Kidney (tissue), 13 donors: ENCODE measurements at regions not wholly inside any gene's neighbourhood (a gene's known extent, or its start where the extent isn't known, plus 50 kb on each side); places are given as distances from the start of the nearest gene placed in this dataset.

Experiments
- DNase-seq, 5 donors: peaks; one replicate each; pipeline ENCODE4 v3.0.0-alpha.2; 2013 to 2020
- FAIRE-seq: peaks from 2 replicates; lab custom pipeline; 2012; peaks lifted over from hg19 to GRCh38; lab: Jason Lieb, UNC
- H3K27ac ChIP-seq, 2 donors: one replicate each; pipeline ENCODE4 v1.7.0; 2013; ENCODE audit warnings: low read depth in 2 of 2, low read length in 2 of 2, inconsistent platforms in 1 of 2
- H3K27me3 ChIP-seq: one replicate; pipeline ENCODE4 v1.7.1; 2013; ENCODE audit warnings: low read length, inconsistent platforms; ENCODE audit not compliant: control insufficient read depth, insufficient read depth
- H3K36me3 ChIP-seq, 3 donors: one replicate each; pipeline versions ENCODE4 v1.7.0 to v1.7.1; 2013; ENCODE audit warnings: low read length in 3 of 3, control low read depth in 1 of 3, inconsistent platforms in 1 of 3; ENCODE audit not compliant: insufficient read depth in 3 of 3, control insufficient read depth in 2 of 3
- H3K4me1 ChIP-seq, 3 donors: one replicate each; pipeline versions ENCODE4 v1.7.0 to v1.7.1; 2013; ENCODE audit warnings: low read length in 3 of 3, inconsistent platforms in 1 of 3, low read depth in 1 of 3; ENCODE audit not compliant: control insufficient read depth in 2 of 3, insufficient read depth in 2 of 3
- H3K4me3 ChIP-seq, 3 donors: one replicate each; pipeline versions ENCODE4 v1.7.0 to v1.8.1; 2013; ENCODE audit warnings: low read length in 3 of 3, control low read depth in 1 of 3, inconsistent platforms in 1 of 3
- H3K9ac ChIP-seq, 3 donors: one replicate each; pipeline versions ENCODE4 v1.7.0 to v1.7.1; 2013; ENCODE audit warnings: low read length in 3 of 3, control low read depth in 1 of 3, inconsistent platforms in 1 of 3
- H3K9me3 ChIP-seq, 3 donors: one replicate each; pipeline versions ENCODE4 v1.7.0 to v1.7.1; 2013; ENCODE audit warnings: low read length in 3 of 3, control low read depth in 1 of 3, inconsistent platforms in 1 of 3; ENCODE audit not compliant: control insufficient read depth in 2 of 3, insufficient read depth in 1 of 3
- CTCF ChIP-seq: IDR thresholded peaks from 3 replicates; pipeline ENCODE4 v1.5.1; 2012; ENCODE audit warnings: mild to moderate bottlenecking, moderate library complexity, borderline replicate concordance; ENCODE audit not compliant: insufficient read depth; ENCODE audit errors: extremely low read depth
- intact Hi-C: fragments of 100-400 bp; cut with DNase I; formaldehyde crosslinking; loops from one replicate; pipeline ENCODE4 v1.11.1; 2022
- donor health status: control.
- donor health status: control.
- donor health status: control.
- donor health status: control.
- donor health status: control.
- donor health status: DM: yes; HTN: yes; CAD: no.
- donor health status: Normal renal cell carcinoma (clear cell type).

- peaks cover 0 to 11% (median 5%) of the 10 kb centered on the region in 3 donors for H3K36me3 ChIP-seq
- intact Hi-C loops = no loop called here
- no peak for TF ChIP-seq CTCF
- H3K4me1 ChIP-seq = no peaks in the 10 kb centered on the region
- DNase-seq (no peak), FAIRE-seq (no peak)
- no peak overlapping the region for H3K27ac ChIP-seq
- no peak overlapping the region for H3K9ac ChIP-seq
- H3K9me3 ChIP-seq = peaks cover 0 to 3% (median 0%) of the 10 kb centered on the region in 3 donors
- no peaks in the 10 kb centered on the region for H3K27me3 ChIP-seq
- H3K4me3 ChIP-seq = no peak overlapping the region
Measured at GRCh38 chrX:2626750-2627149, 64.3 kb upstream of the CD99 start.

- peaks cover 0 to 18% (median 3%) of the 10 kb centered on the region in 3 donors for H3K36me3 ChIP-seq
Measured at GRCh38 chrX:2620576-2620975, 70.5 kb upstream of the CD99 start.

GRCh38 chrX:2618516-2618915, 72.6 kb upstream of the CD99 start:
- Histone ChIP-seq H3K9me3 (no peaks in the 10 kb centered on the region), H3K4me3 (no peak overlapping the region), H3K36me3 (peaks cover 0 to 18% (median 3%) of the 10 kb centered on the region in 3 donors), H3K9ac (no peak overlapping the region), H3K27me3 (no peaks in the 10 kb centered on the region), H3K4me1 (no peaks in the 10 kb centered on the region), H3K27ac (no peak overlapping the region)
- intact Hi-C loops = no loop called here
- FAIRE-seq (no peak), DNase-seq (no peak)
- no peak for TF ChIP-seq CTCF

More at GRCh38 chrX:2620576-2620975, 70.5 kb upstream of the CD99 start:
- Histone ChIP-seq H3K9me3 (no peaks in the 10 kb centered on the region), H3K4me1 (no peaks in the 10 kb centered on the region), H3K9ac (no peak overlapping the region), H3K27ac (no peak overlapping the region), H3K27me3 (no peaks in the 10 kb centered on the region), H3K4me3 (no peak overlapping the region)
- TF ChIP-seq CTCF = no peak
- DNase-seq (no peak), FAIRE-seq (no peak)
- intact Hi-C loops = no loop called here

- H3K4me3 ChIP-seq = no peak overlapping the region
- peaks cover 0 to 7% (median 0%) of the 10 kb centered on the region in 3 donors for H3K4me1 ChIP-seq
- peak in 2 of 5 donors; percentile 56 to 82 for DNase-seq
- no peaks in the 10 kb centered on the region for H3K27me3 ChIP-seq
- no peak overlapping the region for H3K9ac ChIP-seq
- peak overlapping the region in 1 of 2 donors; percentile 42 for H3K27ac ChIP-seq
- H3K9me3 ChIP-seq = no peaks in the 10 kb centered on the region
- peaks cover 0 to 11% (median 3%) of the 10 kb centered on the region in 3 donors for H3K36me3 ChIP-seq
- intact Hi-C loops = no loop called here
- peak; percentile 8 for TF ChIP-seq CTCF
- FAIRE-seq = peak; percentile 70
Measured at GRCh38 chrX:2614911-2615310, 76.2 kb upstream of the CD99 start.
